NCI-H82 treated with DMSO at 0.1 percent for 48 hours (cell line): ENCODE measurements at regions not wholly inside any gene's neighbourhood (a gene's known extent, or its start where the extent isn't known, plus 50 kb on each side); places are given as distances from the start of the nearest gene placed in this dataset.
"Not testable (repeated sequence)": the region's sequence is repeated elsewhere in the genome, so short reads cannot be mapped to it uniquely, and the experiment has no call there.

Source experiments
- DNase-seq: peaks from one replicate; lab custom pipeline; 2025; ENCODE audit not compliant: unreplicated experiment; lab: John Stamatoyannopoulos, UW

- DNase-seq = no peak
Observed at GRCh38 chr18:73563901-73564472, 583.6 kb downstream of the FBXO15 start.

- no peak for DNase-seq
Observed at GRCh38 chr18:73563345-73563744, 584.3 kb downstream of the FBXO15 start.

- no peak for DNase-seq
Observed at GRCh38 chr18:73556904-73557303, 590.7 kb downstream of the FBXO15 start.

- peak; percentile 45 for DNase-seq
Observed at GRCh38 chr18:73552171-73552570, 595.5 kb downstream of the FBXO15 start.

GRCh38 chr18:73551211-73551610 lies 596.4 kb downstream of the FBXO15 start:
- DNase-seq = peak; percentile 90

GRCh38 chr18:73549236-73549635 lies 598.4 kb downstream of the FBXO15 start:
- no peak for DNase-seq

- no peak for DNase-seq
Observed at GRCh38 chr18:73545472-73545871, 602.2 kb downstream of the FBXO15 start.

- no peak for DNase-seq
Observed at GRCh38 chr18:73544617-73545016, 603.0 kb downstream of the FBXO15 start.

GRCh38 chr18:73544032-73544431 lies 603.6 kb downstream of the FBXO15 start:
- DNase-seq = no peak

GRCh38 chr18:73535990-73536389 lies 611.6 kb downstream of the FBXO15 start:
- DNase-seq = no peak

- DNase-seq = no peak
Observed at GRCh38 chr18:73535189-73535588, 612.4 kb downstream of the FBXO15 start.

- DNase-seq = no peak
Observed at GRCh38 chr18:73531601-73532000, 616.0 kb downstream of the FBXO15 start.

- no peak for DNase-seq
Observed at GRCh38 chr18:73528066-73528465, 619.6 kb downstream of the FBXO15 start.

- no peak for DNase-seq
Observed at GRCh38 chr18:73520229-73520628, 627.4 kb downstream of the FBXO15 start.

- not testable (repeated sequence) for DNase-seq
Observed at GRCh38 chr18:73516056-73516455, 631.6 kb downstream of the FBXO15 start.

GRCh38 chr18:73514449-73514848 lies 633.2 kb downstream of the FBXO15 start:
- no peak for DNase-seq

GRCh38 chr18:73511771-73512503 lies 635.7 kb downstream of the FBXO15 start:
- no peak for DNase-seq

GRCh38 chr18:73509460-73509859 lies 638.2 kb downstream of the FBXO15 start:
- DNase-seq = no peak

- DNase-seq = no peak
Observed at GRCh38 chr18:73503326-73503725, 635.5 kb upstream of the NETO1 start.

GRCh38 chr18:73487966-73488365 lies 620.2 kb upstream of the NETO1 start:
- DNase-seq = no peak

- no peak for DNase-seq
Observed at GRCh38 chr18:73485166-73485565, 617.4 kb upstream of the NETO1 start.

- no peak for DNase-seq
Observed at GRCh38 chr18:73482901-73483300, 615.1 kb upstream of the NETO1 start.

- DNase-seq = no peak
Observed at GRCh38 chr18:73479477-73479876, 611.7 kb upstream of the NETO1 start.
